ENCODE measurements at regions not wholly inside any gene's neighbourhood (a gene's known extent, or its start where the extent isn't known, plus 50 kb on each side); places are given as distances from the start of the nearest gene placed in this dataset.

DNA sequence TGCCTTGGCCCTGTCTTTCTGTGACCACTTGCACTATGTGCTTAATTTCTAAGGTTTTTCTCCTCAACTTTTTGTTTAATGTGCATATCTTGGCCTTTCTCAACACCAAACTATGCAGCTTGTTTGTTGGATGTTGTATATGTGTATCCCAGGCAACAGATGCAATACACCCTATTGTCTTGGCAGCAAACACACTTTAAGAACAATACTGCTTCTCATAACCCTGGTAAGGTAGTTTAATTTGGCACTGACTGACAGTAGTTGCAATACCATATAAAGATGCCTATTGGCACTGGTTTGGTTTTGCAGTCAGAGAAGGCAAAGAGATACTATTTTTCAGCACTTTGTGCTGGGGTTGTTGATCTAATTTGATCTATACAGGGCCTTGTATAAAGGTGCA, 360.7 kb upstream of the CWC22 start:
- peak; percentile 56 for DNase-seq (ENCODE audit: low read depth)

DNA sequence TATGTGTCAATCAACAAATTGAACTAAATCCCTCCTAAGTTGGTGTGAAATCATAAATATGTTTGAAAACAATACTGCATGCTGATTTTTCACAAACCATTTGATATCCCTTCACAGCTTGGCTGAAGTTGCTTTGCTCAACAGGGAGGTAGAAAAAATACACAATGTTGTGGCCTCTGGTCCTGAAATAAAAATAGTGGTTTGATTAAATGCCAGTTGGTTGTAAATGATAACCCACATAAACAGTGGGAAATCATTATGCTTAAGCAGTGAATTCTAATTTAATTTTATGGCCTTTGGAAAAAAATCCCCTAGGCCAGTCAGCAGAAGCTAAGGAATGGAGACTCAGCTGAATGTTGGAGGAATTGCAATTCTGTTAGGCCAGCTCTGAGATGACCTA, 359.4 kb upstream of the CWC22 start:
- peak; percentile 43 for DNase-seq (ENCODE audit: low read depth)

- DNase-seq (ENCODE audit: low read depth): no peak
Measured at GRCh38 chr2:180364719-180365118, 357.6 kb upstream of the CWC22 start.

DNA sequence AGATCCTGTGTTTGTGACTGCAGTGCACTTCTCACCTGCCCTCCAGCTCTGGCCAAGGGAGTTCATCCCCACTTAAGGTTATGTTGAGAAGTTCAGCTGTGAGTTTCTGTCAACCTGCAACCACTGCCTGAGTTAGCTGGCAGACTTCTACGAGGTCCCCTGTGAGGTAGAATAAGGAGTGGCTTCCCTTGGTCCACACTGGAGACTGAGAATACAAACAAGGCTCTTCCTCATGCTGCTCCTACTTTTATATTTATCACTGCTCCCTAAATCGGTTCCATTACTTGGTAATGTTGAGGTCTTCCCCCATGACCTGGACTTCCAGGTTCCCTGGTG, 353.2 kb upstream of the CWC22 start:
- DNase-seq (ENCODE audit: low read depth): no peak

DNA sequence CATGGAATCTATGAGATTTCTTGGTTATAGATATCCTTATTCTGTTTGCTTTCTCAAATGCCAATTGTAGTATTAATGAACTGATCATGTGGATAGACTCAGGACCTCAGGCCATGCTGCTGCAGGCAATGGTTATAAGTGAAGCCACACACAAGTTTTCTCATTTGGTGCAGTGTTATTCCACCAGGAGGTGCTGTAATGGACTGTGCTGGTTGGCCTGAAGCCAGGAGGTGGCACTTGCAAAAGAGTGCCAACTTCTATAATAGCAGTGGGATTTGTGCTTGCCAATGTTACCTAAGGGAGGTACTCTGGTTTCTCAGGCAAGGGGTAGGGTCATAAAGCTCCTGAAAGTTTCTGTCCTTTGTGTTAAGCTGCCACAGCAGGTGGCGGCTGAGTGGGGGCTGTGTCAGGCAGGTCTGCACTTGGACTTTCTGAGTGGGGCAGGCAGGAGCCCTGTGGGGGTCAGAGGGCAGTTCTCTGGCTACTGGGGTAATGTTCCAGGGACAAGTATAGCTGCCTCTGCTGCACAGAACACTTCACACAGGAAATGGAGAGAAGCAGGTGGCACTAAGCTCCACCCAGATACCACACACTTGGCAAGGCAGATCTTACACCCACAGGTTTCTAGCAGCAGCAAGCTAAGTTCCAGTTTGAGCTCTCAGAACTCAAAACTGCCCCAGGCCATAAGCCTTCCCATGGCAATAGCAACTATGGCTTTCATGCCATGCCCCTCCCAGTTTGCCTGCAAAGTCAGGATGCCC, 352.6 kb upstream of the CWC22 start:
- DNase-seq (ENCODE audit: low read depth): peak; percentile 79

DNA sequence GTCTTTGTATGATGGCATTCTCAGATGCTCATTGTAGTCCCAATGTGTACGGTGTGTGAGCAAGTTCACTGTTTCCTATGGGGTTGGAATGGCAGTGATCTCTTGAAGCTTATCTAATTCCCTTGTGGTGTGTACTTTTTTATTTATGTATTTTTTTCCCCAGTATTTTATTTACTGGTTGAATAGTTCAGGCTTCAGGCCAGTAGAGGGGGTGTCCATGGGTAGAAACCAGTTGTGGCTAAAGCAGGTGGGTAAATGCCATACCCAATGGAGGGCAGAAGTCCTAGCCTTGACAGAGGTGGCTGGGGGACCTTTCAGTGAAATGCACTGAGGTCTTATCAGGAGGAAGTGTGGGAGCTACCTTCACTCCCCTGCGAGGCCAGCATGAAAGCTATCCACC, 351.4 kb upstream of the CWC22 start:
- DNase-seq (ENCODE audit: low read depth): no peak

GRCh38 chr2:180356676-180357075, 349.6 kb upstream of the CWC22 start:
- no peak for DNase-seq (ENCODE audit: low read depth)

- no peak for DNase-seq (ENCODE audit: low read depth)
Measured at GRCh38 chr2:180352620-180353019, 345.5 kb upstream of the CWC22 start.

GRCh38 chr2:180349809-180350208, 342.7 kb upstream of the CWC22 start:
- DNase-seq (ENCODE audit: low read depth): no peak

GRCh38 chr2:180343528-180344345, 336.6 kb upstream of the CWC22 start:
- DNase-seq (ENCODE audit: low read depth): no peak

- DNase-seq (ENCODE audit: low read depth): peak; percentile 53
Measured at GRCh38 chr2:180337136-180337535, 330.0 kb upstream of the CWC22 start.

GRCh38 chr2:180336550-180336949, 329.5 kb upstream of the CWC22 start:
- no peak for DNase-seq (ENCODE audit: low read depth)

DNA sequence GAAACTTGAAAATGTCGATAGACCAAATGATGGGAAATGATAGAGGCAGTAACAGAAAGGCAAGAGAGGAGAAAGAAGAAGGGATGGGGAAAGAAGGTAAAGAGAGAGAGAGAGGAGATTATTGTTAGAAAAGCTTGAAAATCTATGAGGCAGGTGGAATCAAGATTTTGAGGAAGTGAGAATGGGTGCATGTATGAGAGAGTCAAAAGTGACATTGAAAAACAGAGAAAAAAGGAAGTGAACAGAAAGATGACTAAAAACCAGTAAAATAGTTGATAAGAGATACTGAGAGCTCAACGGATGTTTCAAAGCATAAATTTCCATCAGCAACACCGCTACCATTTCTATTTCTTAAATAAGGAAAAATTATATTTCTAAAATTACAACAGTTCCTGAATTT, 327.4 kb upstream of the CWC22 start:
- DNase-seq (ENCODE audit: low read depth): no peak

GRCh38 chr2:180328795-180329422, 321.8 kb upstream of the CWC22 start:
- DNase-seq (ENCODE audit: low read depth): no peak

DNA sequence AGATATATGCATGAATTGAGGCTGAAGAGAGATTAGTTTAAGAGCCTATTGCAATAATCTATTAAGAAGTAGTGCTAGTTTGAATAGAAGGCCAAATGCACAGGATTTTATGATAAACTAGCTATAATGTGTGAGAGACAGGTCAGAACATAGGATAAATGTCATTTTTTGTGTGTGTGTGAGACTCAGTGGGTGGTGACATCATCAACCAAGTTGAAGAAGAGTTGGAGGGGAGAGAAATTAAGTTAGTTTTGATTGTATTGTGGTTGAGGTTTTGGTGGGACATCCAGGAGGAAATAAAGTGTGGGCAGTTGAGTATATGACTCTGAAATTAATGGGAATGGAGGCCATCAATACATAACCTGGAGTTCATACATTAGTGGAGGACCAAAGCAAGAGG, 320.1 kb upstream of the CWC22 start:
- no peak for DNase-seq (ENCODE audit: low read depth)

- no peak for DNase-seq (ENCODE audit: low read depth)
Measured at GRCh38 chr2:180325416-180326120, 318.5 kb upstream of the CWC22 start.

- no peak for DNase-seq (ENCODE audit: low read depth)
Measured at GRCh38 chr2:180324182-180324581, 317.1 kb upstream of the CWC22 start.

- peak; percentile 64 for DNase-seq (ENCODE audit: low read depth)
Measured at GRCh38 chr2:180322781-180323180, 315.7 kb upstream of the CWC22 start.

- DNase-seq (ENCODE audit: low read depth): peak; percentile 9
Measured at GRCh38 chr2:180319586-180320405, 312.7 kb upstream of the CWC22 start.

GRCh38 chr2:180314086-180314485, 307.0 kb upstream of the CWC22 start:
- DNase-seq (ENCODE audit: low read depth): no peak

DNA sequence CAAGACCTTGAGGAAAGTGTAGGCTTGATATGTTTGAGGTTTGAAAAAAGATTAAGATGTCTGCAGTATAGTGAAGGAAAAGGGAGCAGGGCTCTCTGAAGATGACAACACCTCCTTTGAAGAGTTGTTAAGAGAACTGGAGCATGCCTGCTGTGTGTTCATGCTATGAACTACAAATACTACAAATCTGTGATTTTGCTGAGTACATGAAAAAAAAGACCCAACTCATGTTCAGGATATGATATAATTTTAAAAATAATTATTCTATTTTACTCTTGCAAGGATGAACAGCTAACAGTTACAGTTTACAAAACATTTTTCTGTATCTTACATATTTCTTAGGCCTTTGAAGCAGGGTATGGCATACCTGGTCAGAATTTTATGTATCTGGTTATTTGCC, 305.4 kb upstream of the CWC22 start:
- no peak for DNase-seq (ENCODE audit: low read depth)

All from M059J (cell line).